Cardiac fibroblast (primary cell): ENCODE measurements at regions not wholly inside any gene's neighbourhood (a gene's known extent, or its start where the extent isn't known, plus 50 kb on each side); places are given as distances from the start of the nearest gene placed in this dataset.

Experiments
- DNase-seq, 2 donors: peaks; one replicate each; pipeline versions ENCODE4 v3.0.0 to v3.0.0-alpha.2; 2010; ENCODE audit warnings: low read depth in 2 of 2
- H3K4me3 ChIP-seq, 2 donors: replicated peaks in 1 of 2; 1 replicate in 1 of 2; 2 replicates in 1 of 2; pipeline ENCODE4 v1.5.1; 2011; ENCODE audit warnings: low read depth in 2 of 2, low read length in 2 of 2, mild to moderate bottlenecking in 2 of 2, moderate library complexity in 1 of 2
- CTCF ChIP-seq: IDR thresholded peaks from one replicate; pipeline ENCODE4 v1.5.1; 2011; ENCODE audit warnings: low read depth, mild to moderate bottlenecking, low read length, inconsistent platforms

- no peak for TF ChIP-seq CTCF
- no peak for DNase-seq
- no peak overlapping the region for H3K4me3 ChIP-seq
Observed at GRCh38 chr2:107197594-107198294, 311.8 kb upstream of the ST6GAL2 start.

- TF ChIP-seq CTCF, result no peak
- no peak for DNase-seq
- no peak overlapping the region for H3K4me3 ChIP-seq
Observed at GRCh38 chr2:107202962-107203591, 317.1 kb upstream of the ST6GAL2 start.

GRCh38 chr2:107215401-107216350, 329.7 kb upstream of the ST6GAL2 start:
- TF ChIP-seq CTCF, result no peak
- no peak for DNase-seq

GRCh38 chr2:107218208-107218607, 332.2 kb upstream of the ST6GAL2 start:
- no peak for TF ChIP-seq CTCF
- H3K4me3 ChIP-seq, result no peak overlapping the region
- no peak for DNase-seq

More at GRCh38 chr2:107215401-107216350, 329.7 kb upstream of the ST6GAL2 start:
- H3K4me3 ChIP-seq, result no peak overlapping the region

- H3K4me3 ChIP-seq, result no peak overlapping the region
- TF ChIP-seq CTCF, result no peak
- no peak for DNase-seq
Observed at GRCh38 chr2:107222466-107222865, 336.5 kb upstream of the ST6GAL2 start.

GRCh38 chr2:107235491-107236254, 349.7 kb upstream of the ST6GAL2 start:
- no peak overlapping the region for H3K4me3 ChIP-seq
- no peak for DNase-seq
- no peak for TF ChIP-seq CTCF
